Aorta (tissue), 5 donors: ENCODE measurements at regions not wholly inside any gene's neighbourhood (a gene's known extent, or its start where the extent isn't known, plus 50 kb on each side); places are given as distances from the start of the nearest gene placed in this dataset.

Experiments
- ATAC-seq: fragments of 200-7000 bp; cut with Tn5 transposase; one replicate; pipeline ENCODE4 v1.9.1; 2022; ENCODE audit warnings: moderate library complexity; ENCODE audit not compliant: low FRiP score
- DNase-seq, 2 donors: peaks; one replicate each; pipeline ENCODE4 v3.0.0-alpha.2; 2020
- H3K27ac ChIP-seq, 2 donors: one replicate each; pipeline ENCODE4 v1.5.1; 2013; ENCODE audit warnings: low read length in 2 of 2, mild to moderate bottlenecking in 2 of 2, moderate library complexity in 2 of 2, control low read depth in 1 of 2, inconsistent platforms in 1 of 2, low read depth in 1 of 2
- H3K27me3 ChIP-seq, 2 donors: one replicate each; pipeline ENCODE4 v1.6.1; 2013; ENCODE audit warnings: control low read depth in 1 of 2, low read length in 1 of 2, mild to moderate bottlenecking in 1 of 2, moderate library complexity in 1 of 2; ENCODE audit not compliant: insufficient read depth in 2 of 2, control insufficient read depth in 1 of 2
- H3K36me3 ChIP-seq, 2 donors: one replicate each; pipeline ENCODE4 v1.6.1; 2013; ENCODE audit warnings: control low read depth in 1 of 2, low read length in 1 of 2, mild to moderate bottlenecking in 1 of 2; ENCODE audit not compliant: insufficient read depth in 2 of 2, control insufficient read depth in 1 of 2
- H3K4me1 ChIP-seq, 2 donors: one replicate each; pipeline ENCODE4 v1.6.1; 2013; ENCODE audit warnings: low read length in 2 of 2, control low read depth in 1 of 2, mild to moderate bottlenecking in 1 of 2, moderate library complexity in 1 of 2; ENCODE audit not compliant: insufficient read depth in 2 of 2, control insufficient read depth in 1 of 2
- H3K4me3 ChIP-seq, 2 donors: one replicate each; pipeline ENCODE4 v1.5.1; 2013; ENCODE audit warnings: low read length in 2 of 2, control low read depth in 1 of 2, mild to moderate bottlenecking in 1 of 2
- H3K9me3 ChIP-seq: one replicate; pipeline ENCODE4 v1.6.1; 2013; ENCODE audit warnings: mild to moderate bottlenecking, low read length; ENCODE audit not compliant: control insufficient read depth
- WGBS, 2 donors: extraction: QIAGEN DNeasy Blood & Tissue Kit; methylation state at CpG; one replicate each; pipeline ENCODE4 v1.1.7; 2013; 5-methylcytosine and 5-hydroxymethylcytosine counted together
- intact Hi-C, 2 donors: fragments of 100-400 bp; cut with DNase I; formaldehyde crosslinking; loops; one replicate each; pipeline versions ENCODE4 v1.14.2 to v1.15.0; 2022
- donor health status: healthy with polysubstance abuse.
- donor health status: Bipolar disorder and iron deficiency.
- donor health status: DM: no; HTN: no; CAD: no.
- donor health status: DM: no; HTN: no; CAD: no.
- donor health status: DM: yes; HTN: yes; CAD: no.

DNA sequence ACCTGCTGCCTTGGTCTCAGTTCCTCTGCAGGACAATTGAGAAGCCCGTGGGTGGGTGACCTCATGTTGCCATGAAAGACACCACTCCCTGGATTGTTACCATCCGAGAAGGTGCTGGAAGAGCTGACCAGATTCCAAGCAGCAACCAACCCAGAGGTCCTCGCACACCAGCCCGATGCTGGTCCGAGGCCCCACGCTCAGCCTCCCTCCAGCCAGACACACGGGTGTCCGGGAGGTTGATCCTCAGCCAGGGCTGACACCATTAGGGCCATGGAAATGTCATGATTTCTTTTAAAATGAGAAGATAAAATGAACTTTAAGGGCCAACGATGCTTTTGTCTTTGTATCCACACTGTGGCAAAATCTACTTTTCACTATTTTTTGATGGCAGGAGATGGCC, 242.3 kb downstream of the RBFOX3 start:
- intact Hi-C loops, result no loop called here
- 85 to 88% methylated on average over 9 of the region's 9 CpGs for WGBS, 2 donors
- ATAC-seq, result no peak
- Histone ChIP-seq H3K27ac (no peak overlapping the region), H3K27me3 (peaks cover 0 to 2% of the 10 kb centered on the region in 2 donors), H3K9me3 (no peaks in the 10 kb centered on the region), H3K36me3 (no peaks in the 10 kb centered on the region), H3K4me3 (no peak overlapping the region), H3K4me1 (no peaks in the 10 kb centered on the region)
- peak in 1 of 2 donors; percentile 0 for DNase-seq

DNA sequence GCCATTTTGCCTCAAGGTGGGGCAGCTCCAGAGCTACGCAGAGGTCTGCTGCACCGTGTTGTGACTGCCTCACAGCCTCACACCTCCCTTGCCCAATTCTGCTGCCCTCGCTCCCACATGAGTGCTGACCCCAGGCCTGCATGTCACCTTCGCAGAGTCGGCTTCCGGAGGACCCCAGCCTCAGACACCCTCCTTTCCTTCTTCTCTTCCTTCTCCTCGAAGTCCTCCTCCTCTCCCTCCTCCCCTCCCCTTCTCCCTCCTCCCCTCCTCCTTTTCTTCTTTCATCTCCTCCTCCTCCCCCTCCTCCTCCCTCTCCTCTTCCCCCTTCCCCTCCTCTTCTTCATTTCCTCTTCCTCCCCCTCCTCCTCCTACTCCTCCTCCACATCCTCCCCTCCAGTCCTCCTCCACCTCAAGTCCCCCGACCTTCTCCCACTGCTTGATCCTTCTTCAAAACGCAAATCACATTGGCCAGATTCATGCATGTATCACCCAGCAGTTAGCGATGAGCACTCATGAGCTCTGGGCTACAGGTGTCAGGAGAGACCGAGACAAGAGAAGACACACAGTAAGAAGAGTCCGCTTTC, 243.8 kb downstream of the RBFOX3 start:
- peaks cover 0 to 2% of the 10 kb centered on the region in 2 donors for H3K27me3 ChIP-seq
- H3K4me1 ChIP-seq, result no peaks in the 10 kb centered on the region
- 60% methylated on average over 12 of the region's 12 CpGs for WGBS, 2 donors
- no peaks in the 10 kb centered on the region for H3K36me3 ChIP-seq
- DNase-seq (peak in 1 of 2 donors; percentile 17), ATAC-seq (no peak)
- H3K4me3 ChIP-seq, result no peak overlapping the region
- intact Hi-C loops, result no loop called here
- no peaks in the 10 kb centered on the region for H3K9me3 ChIP-seq
- H3K27ac ChIP-seq, result no peak overlapping the region

GRCh38 chr17:79365836-79366770, 244.7 kb downstream of the RBFOX3 start:
- WGBS, 2 donors, result 24% methylated on average over 28 of the region's 28 CpGs
- Histone ChIP-seq H3K4me1 (no peaks in the 10 kb centered on the region), H3K36me3 (no peaks in the 10 kb centered on the region), H3K9me3 (no peaks in the 10 kb centered on the region), H3K27ac (no peak overlapping the region), H3K4me3 (no peak overlapping the region), H3K27me3 (peaks cover 0 to 2% of the 10 kb centered on the region in 2 donors)
- no peak for ATAC-seq
- intact Hi-C loops, result no loop called here
- peak in 1 of 2 donors; percentile 17 for DNase-seq

GRCh38 chr17:79365351-79365750, 245.5 kb downstream of the RBFOX3 start:
- ATAC-seq, result no peak
- H3K9me3 ChIP-seq, result no peaks in the 10 kb centered on the region
- H3K4me1 ChIP-seq, result no peaks in the 10 kb centered on the region
- no peak overlapping the region for H3K27ac ChIP-seq
- peak in 1 of 2 donors; percentile 14 for DNase-seq
- WGBS, 2 donors, result 80 to 83% methylated on average over 12 of the region's 12 CpGs
- peaks cover 0 to 2% of the 10 kb centered on the region in 2 donors for H3K27me3 ChIP-seq
- no peak overlapping the region for H3K4me3 ChIP-seq
- intact Hi-C loops, result no loop called here
- H3K36me3 ChIP-seq, result no peaks in the 10 kb centered on the region

GRCh38 chr17:79364315-79365094, 246.3 kb downstream of the RBFOX3 start:
- intact Hi-C loops, result no loop called here
- 82 to 83% methylated on average over 14 of the region's 14 CpGs for WGBS, 2 donors
- Histone ChIP-seq H3K4me1 (no peaks in the 10 kb centered on the region), H3K4me3 (no peak overlapping the region), H3K36me3 (no peaks in the 10 kb centered on the region), H3K27me3 (peaks cover 0 to 2% of the 10 kb centered on the region in 2 donors), H3K27ac (no peak overlapping the region), H3K9me3 (no peaks in the 10 kb centered on the region)
- DNase-seq (peak in 1 of 2 donors; percentile 17), ATAC-seq (no peak)

- DNase-seq (peak in 1 of 2 donors; percentile 17), ATAC-seq (no peak)
- Histone ChIP-seq H3K27me3 (peaks cover 0 to 2% of the 10 kb centered on the region in 2 donors), H3K27ac (no peak overlapping the region), H3K4me3 (no peak overlapping the region), H3K36me3 (no peaks in the 10 kb centered on the region), H3K4me1 (no peaks in the 10 kb centered on the region), H3K9me3 (no peaks in the 10 kb centered on the region)
- 72 to 74% methylated on average over 16 of the region's 16 CpGs for WGBS, 2 donors
- intact Hi-C loops, result no loop called here
These were observed 247.1 kb downstream of the RBFOX3 start for GRCh38 chr17:79363552-79364275.

GRCh38 chr17:79362772-79363305, 248.0 kb downstream of the RBFOX3 start:
- DNase-seq, result no peak
- intact Hi-C loops, result no loop called here

More at GRCh38 chr17:79362772-79363305, 248.0 kb downstream of the RBFOX3 start:
- Histone ChIP-seq H3K9me3 (no peaks in the 10 kb centered on the region), H3K27me3 (peaks cover 0 to 2% of the 10 kb centered on the region in 2 donors), H3K27ac (no peak overlapping the region), H3K36me3 (no peaks in the 10 kb centered on the region), H3K4me3 (no peak overlapping the region), H3K4me1 (no peaks in the 10 kb centered on the region)
- ATAC-seq, result no peak
- 81 to 82% methylated on average over 14 of the region's 14 CpGs for WGBS, 2 donors
